Body of pancreas (tissue), 4 donors: ENCODE measurements at regions not wholly inside any gene's neighbourhood (a gene's known extent, or its start where the extent isn't known, plus 50 kb on each side); places are given as distances from the start of the nearest gene placed in this dataset.
A peak's percentile ranks its signal among the peaks of the same experiment; 100 is the strongest.

Experiments
- ATAC-seq: fragments of 150-250 bp; one replicate; pipeline ENCODE4 v1.9.1; 2016
- DNase-seq, 4 donors: peaks; one replicate each; pipeline ENCODE4 v3.0.0-alpha.2; 2019
- H3K27ac ChIP-seq, 4 donors: fragments of 200-600 bp; sonication (generic); 1 replicate in 3 of 4; 2 replicates in 1 of 4; pipeline versions ENCODE4 v1.5.1 to v1.6.1; 2016 to 2019; ENCODE audit warnings: mild to moderate bottlenecking in 1 of 4, mixed read lengths in 1 of 4, moderate library complexity in 1 of 4
- H3K27me3 ChIP-seq, 2 donors: fragments of 200-600 bp; sonication (generic); one replicate each; pipeline ENCODE4 v1.6.0; 2016; ENCODE audit warnings: mild to moderate bottlenecking in 1 of 2
- H3K36me3 ChIP-seq, 2 donors: fragments of 200-600 bp; sonication (generic); replicated peaks in 1 of 2; 2 replicates each; pipeline ENCODE4 v1.5.1; 2016; ENCODE audit warnings: low read depth in 2 of 2; ENCODE audit not compliant: insufficient read depth in 1 of 2
- H3K4me1 ChIP-seq: fragments of 200-600 bp; sonication (generic); one replicate; pipeline ENCODE4 v1.6.0; 2016
- H3K4me3 ChIP-seq, 2 donors: fragments of 200-600 bp; sonication (generic); 1 replicate in 1 of 2; 2 replicates in 1 of 2; pipeline ENCODE4 v1.5.1; 2016 to 2019
- H3K9me3 ChIP-seq, 3 donors: fragments of 200-600 bp; sonication (generic); 1 replicate in 2 of 3; 2 replicates in 1 of 3; pipeline ENCODE4 v1.5.1; 2016
- CTCF ChIP-seq, 7 experiments: fragments of 450-650 bp in 4 of 7; fragments of 200-600 bp in 3 of 7; sonication (generic) in 3 of 7; IDR thresholded peaks; one replicate each; pipeline ENCODE4 v1.5.1; 2016 to 2019; ENCODE audit warnings: antibody characterized with exemption in 7 of 7
- POLR2A ChIP-seq, 3 donors: fragments of 450-650 bp; IDR thresholded peaks; one replicate each; pipeline ENCODE4 v1.6.1; 2016; ENCODE audit warnings: antibody characterized with exemption in 3 of 3, mild to moderate bottlenecking in 2 of 3
- WGBS, 2 donors: methylation state at CpG; one replicate each; pipeline ENCODE4 v1.1.5; 2017; 5-methylcytosine and 5-hydroxymethylcytosine counted together
- intact Hi-C: fragments of 100-400 bp; cut with DNase I; formaldehyde crosslinking; loops from one replicate; pipeline ENCODE4 v1.15.1; 2023

GRCh38 chr4:3347871-3348270 lies 55.0 kb downstream of the RGS12 start:
- Histone ChIP-seq H3K36me3 (no peaks in the 10 kb centered on the region), H3K27ac (no peak overlapping the region), H3K27me3 (no peaks in the 10 kb centered on the region), H3K4me1 (peaks cover 10% of the 10 kb centered on the region), H3K9me3 (no peaks in the 10 kb centered on the region), H3K4me3 (no peak overlapping the region)
- ATAC-seq (no peak), DNase-seq (no peak)
- WGBS, 2 donors, result 50 to 56% methylated on average over 4 of the region's 4 CpGs
- intact Hi-C loops, result no loop called here
- TF ChIP-seq CTCF (IDR thresholded peaks at IDR 0.05) (no peak), POLR2A (IDR thresholded peaks at IDR 0.05) (no peak)

- peak; percentile 29 to 69 (median 52) for DNase-seq
These were observed 55.8 kb downstream of the RGS12 start for GRCh38 chr4:3348621-3349020.

GRCh38 chr4:3349116-3349515 lies 56.3 kb downstream of the RGS12 start:
- 70 to 74% methylated on average over 4 of the region's 4 CpGs for WGBS, 2 donors
- no peaks in the 10 kb centered on the region for H3K9me3 ChIP-seq
- no peaks in the 10 kb centered on the region for H3K27me3 ChIP-seq
- DNase-seq, result no peak
- H3K36me3 ChIP-seq, result no peaks in the 10 kb centered on the region
- TF ChIP-seq POLR2A (IDR thresholded peaks at IDR 0.05) (no peak), CTCF (IDR thresholded peaks at IDR 0.05) (no peak)
- intact Hi-C loops, result no loop called here
- H3K4me3 ChIP-seq, result no peak overlapping the region
- no peak overlapping the region for H3K27ac ChIP-seq
- ATAC-seq, result no peak
- peaks cover 14% of the 10 kb centered on the region for H3K4me1 ChIP-seq

More at GRCh38 chr4:3348621-3349020, 55.8 kb downstream of the RGS12 start:
- Histone ChIP-seq H3K4me3 (no peak overlapping the region), H3K9me3 (no peaks in the 10 kb centered on the region), H3K4me1 (peaks cover 10% of the 10 kb centered on the region), H3K27ac (no peak overlapping the region), H3K36me3 (no peaks in the 10 kb centered on the region), H3K27me3 (no peaks in the 10 kb centered on the region)
- TF ChIP-seq POLR2A (IDR thresholded peaks at IDR 0.05) (no peak), CTCF (IDR thresholded peaks at IDR 0.05) (no peak)
- WGBS, 2 donors, result 35% methylated on average over 7 of the region's 7 CpGs
- peak; percentile 65 for ATAC-seq
- intact Hi-C loops, result no loop called here

- WGBS, 2 donors, result 94 to 97% methylated on average over 3 of the region's 3 CpGs
- no peak overlapping the region for H3K4me3 ChIP-seq
- TF ChIP-seq POLR2A (IDR thresholded peaks at IDR 0.05), result no peak
- no peak for TF ChIP-seq CTCF (IDR thresholded peaks at IDR 0.05)
- H3K4me1 ChIP-seq, result peaks cover 18% of the 10 kb centered on the region
- intact Hi-C loops, result no loop called here
- ATAC-seq (no peak), DNase-seq (no peak)
- H3K36me3 ChIP-seq, result no peaks in the 10 kb centered on the region
- no peaks in the 10 kb centered on the region for H3K27me3 ChIP-seq
- H3K27ac ChIP-seq, result no peak overlapping the region
- H3K9me3 ChIP-seq, result no peaks in the 10 kb centered on the region
These were observed 59.2 kb downstream of the RGS12 start for GRCh38 chr4:3351997-3352396.

- DNase-seq (no peak), ATAC-seq (no peak)
- H3K4me3 ChIP-seq, result no peak overlapping the region
- peaks cover 18% of the 10 kb centered on the region for H3K4me1 ChIP-seq
- no peak overlapping the region for H3K27ac ChIP-seq
- H3K36me3 ChIP-seq, result no peaks in the 10 kb centered on the region
- whole genome bisulfite sequencing, 2 donors, result 82 to 83% methylated on average over 5 of the region's 5 CpGs
- H3K9me3 ChIP-seq, result no peaks in the 10 kb centered on the region
- TF ChIP-seq CTCF (IDR thresholded peaks at IDR 0.05), result no peak
- TF ChIP-seq POLR2A (IDR thresholded peaks at IDR 0.05), result no peak
- intact Hi-C loops, result no loop called here
- no peaks in the 10 kb centered on the region for H3K27me3 ChIP-seq
These were observed 59.7 kb downstream of the RGS12 start for GRCh38 chr4:3352505-3352904.
